HCT116 (cell line): ENCODE measurements at regions not wholly inside any gene's neighbourhood (a gene's known extent, or its start where the extent isn't known, plus 50 kb on each side); places are given as distances from the start of the nearest gene placed in this dataset.

ENCODE experiments used
- EZH2 ChIP-seq: fragments of 200-600 bp; sonication (generic); IDR thresholded peaks from 2 replicates; pipeline ENCODE4 v1.6.1; 2017; ENCODE audit warnings: antibody characterized with exemption, mixed run types
- POLR2A ChIP-seq: IDR thresholded peaks from 2 replicates; pipeline ENCODE4 v1.7.0; 2011; ENCODE audit warnings: borderline replicate concordance; ENCODE audit not compliant: insufficient read depth, insufficient read length; ENCODE audit errors: extremely low read depth
- TF ChIP-seq, protein P1 (sequence below), 3 experiments: fragments of 200-600 bp in 1 of 3; sonication (generic) in 1 of 3; IDR thresholded peaks in 2 of 3; conservative IDR thresholded peaks in 1 of 3; 2 replicates each; pipeline ENCODE4 v1.5.1; 2012 to 2017; ENCODE audit warnings: low read depth in 2 of 3, low read length in 2 of 3, antibody characterized with exemption in 1 of 3, borderline replicate concordance in 1 of 3, control low read depth in 1 of 3, mild to moderate bottlenecking in 1 of 3, mixed read lengths in 1 of 3, mixed run types in 1 of 3, moderate library complexity in 1 of 3; ENCODE audit not compliant: insufficient read depth in 1 of 3

- TF ChIP-seq, protein P1, sequence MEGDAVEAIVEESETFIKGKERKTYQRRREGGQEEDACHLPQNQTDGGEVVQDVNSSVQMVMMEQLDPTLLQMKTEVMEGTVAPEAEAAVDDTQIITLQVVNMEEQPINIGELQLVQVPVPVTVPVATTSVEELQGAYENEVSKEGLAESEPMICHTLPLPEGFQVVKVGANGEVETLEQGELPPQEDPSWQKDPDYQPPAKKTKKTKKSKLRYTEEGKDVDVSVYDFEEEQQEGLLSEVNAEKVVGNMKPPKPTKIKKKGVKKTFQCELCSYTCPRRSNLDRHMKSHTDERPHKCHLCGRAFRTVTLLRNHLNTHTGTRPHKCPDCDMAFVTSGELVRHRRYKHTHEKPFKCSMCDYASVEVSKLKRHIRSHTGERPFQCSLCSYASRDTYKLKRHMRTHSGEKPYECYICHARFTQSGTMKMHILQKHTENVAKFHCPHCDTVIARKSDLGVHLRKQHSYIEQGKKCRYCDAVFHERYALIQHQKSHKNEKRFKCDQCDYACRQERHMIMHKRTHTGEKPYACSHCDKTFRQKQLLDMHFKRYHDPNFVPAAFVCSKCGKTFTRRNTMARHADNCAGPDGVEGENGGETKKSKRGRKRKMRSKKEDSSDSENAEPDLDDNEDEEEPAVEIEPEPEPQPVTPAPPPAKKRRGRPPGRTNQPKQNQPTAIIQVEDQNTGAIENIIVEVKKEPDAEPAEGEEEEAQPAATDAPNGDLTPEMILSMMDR (IDR thresholded peaks at IDR 0.05 in 2 of 3, conservative IDR thresholded peaks at IDR 0.05 in 1 of 3; ENCODE audit: borderline replicate concordance in 1 of 3, insufficient read depth in 1 of 3, low read depth in 2 of 3, low read length in 2 of 3), result no peak
- TF ChIP-seq POLR2A, result no peak
- TF ChIP-seq EZH2, result no peak
These were observed 380.1 kb upstream of the GBE1 start for GRCh38 chr3:82141592-82141991.
